DND-41 (cell line): ENCODE measurements at regions not wholly inside any gene's neighbourhood (a gene's known extent, or its start where the extent isn't known, plus 50 kb on each side); places are given as distances from the start of the nearest gene placed in this dataset.
"Not testable (repeated sequence)": the region's sequence is repeated elsewhere in the genome, so short reads cannot be mapped to it uniquely, and the experiment has no call there.

Experiments
- ATAC-seq: fragments of 200-7000 bp; cut with Tn5 transposase; 3 replicates; pipeline ENCODE4 v1.9.1; 2021; ENCODE audit warnings: low read depth; ENCODE audit not compliant: insufficient read depth
- DNase-seq: peaks from one replicate; pipeline ENCODE4 v3.0.0-alpha.2; 2020
- H2AFZ ChIP-seq: 2 replicates; pipeline ENCODE4 v1.6.0; 2012; ENCODE audit warnings: low read depth, low read length
- H3K27ac ChIP-seq: 2 replicates; pipeline ENCODE4 v1.5.1; 2012; ENCODE audit warnings: low read length, inconsistent platforms
- H3K27me3 ChIP-seq: fragments of 200-600 bp; sonication (generic); 2 replicates; pipeline ENCODE4 v1.6.0; 2012; ENCODE audit warnings: low read length, mild to moderate bottlenecking, inconsistent platforms; ENCODE audit not compliant: insufficient read depth, poor library complexity
- H3K36me3 ChIP-seq: 2 replicates; pipeline ENCODE4 v1.5.1; 2012; ENCODE audit warnings: low read length, inconsistent platforms; ENCODE audit not compliant: insufficient read depth
- H3K4me1 ChIP-seq: 2 replicates; pipeline ENCODE4 v1.5.1; 2012; ENCODE audit warnings: mild to moderate bottlenecking, low read length; ENCODE audit not compliant: insufficient read depth
- H3K4me2 ChIP-seq: 2 replicates; pipeline ENCODE4 v1.6.0; 2012; ENCODE audit warnings: mild to moderate bottlenecking, moderate library complexity, low read length, inconsistent platforms; ENCODE audit not compliant: insufficient read depth
- H3K4me3 ChIP-seq, 2 experiments: fragments of 200-600 bp in 1 of 2; shearing (Covaris generic) in 1 of 2; 2 replicates each; pipeline ENCODE4 v1.5.1; 2012 to 2016; ENCODE audit warnings: inconsistent platforms in 2 of 2, low read length in 2 of 2, mild to moderate bottlenecking in 2 of 2, low read depth in 1 of 2, moderate library complexity in 1 of 2
- H3K79me2 ChIP-seq: 2 replicates; pipeline ENCODE4 v1.6.0; 2012; ENCODE audit warnings: low read length, inconsistent platforms; ENCODE audit not compliant: insufficient read depth
- H3K9ac ChIP-seq: 2 replicates; pipeline ENCODE4 v1.6.0; 2012; ENCODE audit warnings: low read depth, mild to moderate bottlenecking, inconsistent platforms, low read length, moderate library complexity
- H3K9me3 ChIP-seq: 2 replicates; pipeline ENCODE4 v1.5.1; 2012; ENCODE audit warnings: low read length, moderate library complexity, mild to moderate bottlenecking, inconsistent platforms; ENCODE audit not compliant: insufficient read depth, severe bottlenecking
- H4K20me1 ChIP-seq: 2 replicates; pipeline ENCODE4 v1.6.0; 2012; ENCODE audit warnings: low read length; ENCODE audit not compliant: insufficient read depth
- CTCF ChIP-seq: IDR thresholded peaks from 2 replicates; pipeline ENCODE4 v1.5.1; 2012; ENCODE audit warnings: borderline replicate concordance, low read length, moderate library complexity, mild to moderate bottlenecking; ENCODE audit not compliant: poor library complexity, severe bottlenecking; ENCODE audit errors: extremely low read depth
- EZH2 ChIP-seq: IDR thresholded peaks from 3 replicates; pipeline ENCODE4 v1.6.1; 2012; ENCODE audit warnings: borderline replicate concordance, low read depth, mild to moderate bottlenecking, moderate library complexity, low read length, inconsistent platforms; ENCODE audit not compliant: severe bottlenecking

- no peak overlapping the region for H3K4me3 ChIP-seq
- no peak overlapping the region for H3K4me2 ChIP-seq
Observed at GRCh38 chr5:92017776-92018175, 634.7 kb upstream of the ARRDC3 start.

GRCh38 chr5:92011845-92012244 is 628.7 kb upstream of the ARRDC3 start:
- not testable (repeated sequence) for H3K27ac ChIP-seq, H3K79me2 ChIP-seq, H3K9ac ChIP-seq, H3K9me3 ChIP-seq, H3K27me3 ChIP-seq, H3K4me2 ChIP-seq, H3K36me3 ChIP-seq, H3K4me3 ChIP-seq, H4K20me1 ChIP-seq, H3K4me1 ChIP-seq, H2AFZ ChIP-seq, DNase-seq, ATAC-seq

More at GRCh38 chr5:92017776-92018175, 634.7 kb upstream of the ARRDC3 start:
- H3K27me3 ChIP-seq, result no peaks in the 10 kb centered on the region
- H3K9ac ChIP-seq, result no peak overlapping the region
- DNase-seq (no peak), ATAC-seq (no peak)
- TF ChIP-seq CTCF (no peak), EZH2 (no peak)
- no peaks in the 10 kb centered on the region for H3K36me3 ChIP-seq
- no peak overlapping the region for H3K27ac ChIP-seq
- no peak overlapping the region for H2AFZ ChIP-seq
- H3K79me2 ChIP-seq, result no peaks in the 10 kb centered on the region
- no peaks in the 10 kb centered on the region for H3K9me3 ChIP-seq
- H4K20me1 ChIP-seq, result no peaks in the 10 kb centered on the region
- H3K4me1 ChIP-seq, result no peaks in the 10 kb centered on the region

GRCh38 chr5:92003806-92004205 is 620.7 kb upstream of the ARRDC3 start:
- no peaks in the 10 kb centered on the region for H3K36me3 ChIP-seq
- H3K79me2 ChIP-seq, result no peaks in the 10 kb centered on the region

GRCh38 chr5:92002721-92003274 is 619.7 kb upstream of the ARRDC3 start:
- ATAC-seq (no peak), DNase-seq (no peak)
- no peak overlapping the region for H3K27ac ChIP-seq
- H3K36me3 ChIP-seq, result no peaks in the 10 kb centered on the region
- no peak overlapping the region for H3K4me3 ChIP-seq
- H3K4me1 ChIP-seq, result no peaks in the 10 kb centered on the region
- no peak for TF ChIP-seq EZH2
- no peak for TF ChIP-seq CTCF
- H3K79me2 ChIP-seq, result no peaks in the 10 kb centered on the region
- H3K9ac ChIP-seq, result no peak overlapping the region
- no peak overlapping the region for H3K4me2 ChIP-seq
- H3K27me3 ChIP-seq, result no peaks in the 10 kb centered on the region
- H3K9me3 ChIP-seq, result no peaks in the 10 kb centered on the region
- H4K20me1 ChIP-seq, result no peaks in the 10 kb centered on the region
- no peak overlapping the region for H2AFZ ChIP-seq

More at GRCh38 chr5:92003806-92004205, 620.7 kb upstream of the ARRDC3 start:
- Histone ChIP-seq H3K4me1 (no peaks in the 10 kb centered on the region), H4K20me1 (no peaks in the 10 kb centered on the region), H3K9ac (no peak overlapping the region), H3K4me3 (no peak overlapping the region), H3K27ac (no peak overlapping the region), H3K27me3 (no peaks in the 10 kb centered on the region), H2AFZ (no peak overlapping the region), H3K4me2 (no peak overlapping the region), H3K9me3 (no peaks in the 10 kb centered on the region)
- TF ChIP-seq CTCF, result no peak
- no peak for TF ChIP-seq EZH2
- no peak for DNase-seq
- no peak for ATAC-seq
